HG03558 (cell line): ENCODE measurements at regions not wholly inside any gene's neighbourhood (a gene's known extent, or its start where the extent isn't known, plus 50 kb on each side); places are given as distances from the start of the nearest gene placed in this dataset.
"Not testable (repeated sequence)": the region's sequence is repeated elsewhere in the genome, so short reads cannot be mapped to it uniquely, and the experiment has no call there.

Source experiments
- ATAC-seq: cut with Tn5 transposase; IDR thresholded peaks from one replicate; pipeline ENCODE4 v1.9.1; 2021; ENCODE audit warnings: moderate number of reproducible peaks; ENCODE audit not compliant: unreplicated experiment; ENCODE audit errors: extremely low read depth

DNA sequence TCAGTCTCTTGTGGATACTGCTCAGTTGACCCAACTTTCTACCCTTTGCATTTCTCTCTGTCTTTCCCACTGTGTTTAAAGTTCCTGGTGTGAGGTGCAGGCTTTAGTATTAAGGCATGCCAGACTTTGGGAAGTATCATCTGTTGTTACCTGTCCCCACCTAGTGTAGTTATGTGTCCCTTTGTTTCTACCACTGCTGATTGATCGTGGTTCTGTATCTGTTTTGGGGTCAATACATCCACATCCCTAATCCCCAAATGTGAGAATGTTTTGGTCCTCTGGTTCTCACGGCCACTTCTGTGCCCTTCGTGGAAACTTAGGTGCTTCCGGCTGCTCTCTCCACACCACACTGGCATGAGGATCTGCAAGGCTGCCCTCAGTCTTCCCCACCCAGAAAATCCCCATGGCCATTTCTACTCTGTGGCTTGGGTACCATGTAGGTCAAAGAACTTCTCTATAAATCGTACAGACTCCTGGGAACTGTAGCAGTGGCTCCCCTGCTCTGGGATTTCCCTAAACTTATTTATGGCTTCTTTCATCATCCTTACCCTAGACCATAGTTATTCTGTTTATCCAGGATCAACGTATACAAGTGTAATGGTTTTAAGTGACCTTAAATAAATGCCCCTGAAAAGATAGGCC, 443.2 kb downstream of the XYLT1 start:
- ATAC-seq: no peak

- no peak for ATAC-seq
Measured at GRCh38 chr16:17029602-17030350, 441.0 kb downstream of the XYLT1 start.

DNA sequence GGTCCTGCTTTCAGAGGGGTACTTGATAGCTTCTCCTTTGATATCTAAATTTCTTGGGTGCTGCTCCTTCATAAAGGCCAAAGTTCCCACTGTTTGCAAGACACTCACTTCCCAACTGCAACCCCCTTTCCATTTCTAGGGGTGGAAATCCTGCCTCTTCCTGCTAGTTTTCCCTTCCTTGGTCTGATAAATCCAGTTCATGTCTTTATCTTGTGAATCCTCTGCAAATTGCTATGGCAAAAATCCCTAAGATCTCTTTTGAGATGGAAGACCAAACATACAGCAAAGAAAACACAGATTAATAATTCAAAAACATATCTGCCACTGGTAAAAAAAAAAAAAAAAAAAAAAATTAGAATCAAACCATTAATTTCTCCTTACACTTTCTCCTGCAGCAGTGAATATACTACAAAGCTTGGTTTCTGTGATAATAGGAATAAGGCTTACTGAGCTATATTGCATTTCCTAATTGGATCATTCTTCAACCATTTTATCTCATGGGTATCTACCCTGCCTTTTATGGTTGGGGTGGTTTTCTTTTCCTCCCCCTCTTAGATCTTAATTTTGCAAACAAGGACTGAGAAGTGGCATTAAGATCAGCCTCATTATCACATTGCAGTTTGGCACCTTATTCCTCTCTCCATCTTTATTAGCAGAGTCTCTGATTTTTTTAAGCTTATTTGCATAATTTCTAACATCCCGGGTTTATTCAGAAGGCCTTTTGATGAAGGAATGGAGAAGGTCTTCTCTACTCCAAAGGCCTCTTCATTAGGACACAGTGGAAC, 439.1 kb downstream of the XYLT1 start:
- no peak for ATAC-seq

DNA sequence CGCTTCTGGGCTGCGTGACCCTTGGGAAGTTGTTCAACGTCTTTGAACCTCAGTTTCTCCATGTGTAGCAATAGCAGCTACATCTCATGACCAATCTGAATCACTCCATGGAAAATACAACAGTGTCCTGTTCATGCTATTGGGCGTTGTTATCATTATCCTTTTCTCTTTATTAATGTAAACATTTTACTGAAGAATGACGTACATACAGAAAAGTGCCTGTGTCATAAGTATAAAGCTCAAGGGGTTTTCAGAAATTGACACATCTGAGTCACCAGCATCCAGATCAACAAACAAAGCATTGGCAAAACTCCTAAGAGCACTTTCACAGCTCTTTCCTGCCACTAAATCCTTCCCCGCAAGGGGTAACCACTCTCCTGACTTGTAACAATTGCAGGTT, 438.4 kb downstream of the XYLT1 start:
- ATAC-seq: no peak

DNA sequence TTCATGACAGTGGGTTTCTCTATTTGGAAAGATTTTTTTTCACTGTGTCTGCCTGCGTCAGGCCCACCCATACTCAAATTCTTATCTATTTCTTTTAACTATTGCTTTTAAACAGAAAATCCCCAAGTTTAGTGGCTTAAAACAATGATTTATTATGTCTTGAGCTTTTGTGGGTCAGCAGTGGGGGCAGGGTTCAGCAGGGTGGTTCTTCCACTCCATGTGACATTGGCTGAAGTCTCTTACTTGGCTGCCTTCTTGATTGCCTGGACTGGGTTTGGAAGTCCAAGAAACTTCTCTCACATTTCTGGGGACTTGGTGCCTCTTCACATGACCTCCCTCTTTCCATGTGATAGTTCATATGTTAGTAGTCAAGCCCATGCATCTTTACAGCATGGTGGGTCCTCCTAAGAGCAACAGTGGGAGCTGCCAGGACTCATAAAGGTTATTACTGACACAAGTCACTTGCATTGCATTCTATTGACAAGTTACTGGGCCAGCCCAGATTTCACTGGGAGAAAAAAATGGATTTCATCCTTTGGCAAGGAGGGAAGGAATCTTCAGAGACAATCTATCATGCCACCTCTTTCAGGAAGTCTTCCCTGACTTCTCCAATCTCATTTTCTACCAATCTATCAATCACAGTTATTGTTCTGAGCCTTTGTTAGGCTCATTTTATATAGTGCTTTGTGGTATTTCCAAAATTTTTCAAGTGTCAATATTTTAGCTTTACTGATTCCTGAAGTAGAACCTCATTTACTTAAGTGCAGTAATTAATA, 436.1 kb downstream of the XYLT1 start:
- no peak for ATAC-seq

GRCh38 chr16:17037499-17037898, 433.3 kb downstream of the XYLT1 start:
- ATAC-seq: no peak

DNA sequence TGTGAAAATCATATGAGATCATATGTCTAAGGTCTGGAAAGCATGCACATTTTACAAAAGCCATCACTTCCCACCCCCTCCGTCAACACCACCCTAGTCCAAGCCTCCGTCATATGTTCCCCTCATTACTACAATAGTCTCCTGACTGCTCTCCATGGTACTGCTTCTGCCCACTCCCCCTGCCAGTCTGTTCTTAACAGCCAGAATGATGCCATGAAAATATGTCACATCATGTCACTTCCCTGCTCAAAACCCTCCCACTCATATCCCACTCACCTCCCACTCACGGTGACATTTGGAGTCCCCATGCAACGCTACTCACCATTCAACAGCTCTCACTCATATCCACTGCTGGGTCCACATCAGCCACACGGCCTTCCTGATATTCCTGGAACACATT, 432.3 kb downstream of the XYLT1 start:
- ATAC-seq: no peak

DNA sequence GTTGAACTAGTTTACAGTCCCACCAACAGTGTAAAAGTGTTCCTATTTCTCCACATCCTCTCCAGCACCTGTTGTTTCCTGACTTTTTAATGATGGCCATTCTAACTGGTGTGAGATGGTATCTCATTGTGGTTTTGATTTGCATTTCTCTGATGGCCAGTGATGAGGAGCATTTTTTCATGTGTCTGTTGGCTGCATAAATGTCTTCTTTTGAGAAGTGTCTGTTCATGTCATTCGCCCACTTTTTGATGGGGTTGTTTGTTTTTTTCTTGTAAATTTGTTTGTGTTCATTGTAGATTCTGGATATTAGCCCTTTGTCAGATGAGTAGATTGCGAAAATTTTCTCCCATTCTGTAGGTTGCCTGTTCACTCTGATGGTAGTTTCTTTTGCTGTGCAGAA, 421.7 kb downstream of the XYLT1 start:
- ATAC-seq: not testable (repeated sequence)

DNA sequence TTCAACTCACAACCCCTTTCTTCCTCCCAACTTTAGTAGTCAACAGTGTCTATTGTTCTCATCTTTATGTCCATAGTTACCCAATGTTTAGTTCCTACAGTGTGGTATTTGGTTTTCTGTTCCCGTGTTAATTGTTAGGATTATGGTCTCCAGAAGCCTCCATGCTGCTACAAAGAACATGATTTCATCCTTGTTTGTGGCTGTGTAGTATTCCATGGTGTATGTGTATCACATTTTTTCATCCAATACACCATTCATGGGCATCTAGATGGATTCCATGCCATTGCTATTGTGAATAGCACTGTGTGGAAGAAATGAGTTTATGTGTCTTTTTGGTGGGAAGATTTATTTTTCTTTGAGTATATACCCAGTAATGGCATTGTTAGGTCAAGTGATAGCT, 420.3 kb downstream of the XYLT1 start:
- ATAC-seq: no peak
